22Rv1 (cell line): ENCODE measurements at regions not wholly inside any gene's neighbourhood (a gene's known extent, or its start where the extent isn't known, plus 50 kb on each side); places are given as distances from the start of the nearest gene placed in this dataset.

Experiments
- ZFX ChIP-seq: fragments of 450-650 bp; IDR thresholded peaks from 2 replicates; pipeline ENCODE4 v1.6.1; 2017; ENCODE audit warnings: antibody characterized with exemption, borderline replicate concordance
- TF ChIP-seq, protein P1 (sequence below): fragments of 450-650 bp; IDR thresholded peaks from 2 replicates; pipeline ENCODE4 v1.5.1; 2017; ENCODE audit warnings: mild to moderate bottlenecking

- TF ChIP-seq, protein P1, sequence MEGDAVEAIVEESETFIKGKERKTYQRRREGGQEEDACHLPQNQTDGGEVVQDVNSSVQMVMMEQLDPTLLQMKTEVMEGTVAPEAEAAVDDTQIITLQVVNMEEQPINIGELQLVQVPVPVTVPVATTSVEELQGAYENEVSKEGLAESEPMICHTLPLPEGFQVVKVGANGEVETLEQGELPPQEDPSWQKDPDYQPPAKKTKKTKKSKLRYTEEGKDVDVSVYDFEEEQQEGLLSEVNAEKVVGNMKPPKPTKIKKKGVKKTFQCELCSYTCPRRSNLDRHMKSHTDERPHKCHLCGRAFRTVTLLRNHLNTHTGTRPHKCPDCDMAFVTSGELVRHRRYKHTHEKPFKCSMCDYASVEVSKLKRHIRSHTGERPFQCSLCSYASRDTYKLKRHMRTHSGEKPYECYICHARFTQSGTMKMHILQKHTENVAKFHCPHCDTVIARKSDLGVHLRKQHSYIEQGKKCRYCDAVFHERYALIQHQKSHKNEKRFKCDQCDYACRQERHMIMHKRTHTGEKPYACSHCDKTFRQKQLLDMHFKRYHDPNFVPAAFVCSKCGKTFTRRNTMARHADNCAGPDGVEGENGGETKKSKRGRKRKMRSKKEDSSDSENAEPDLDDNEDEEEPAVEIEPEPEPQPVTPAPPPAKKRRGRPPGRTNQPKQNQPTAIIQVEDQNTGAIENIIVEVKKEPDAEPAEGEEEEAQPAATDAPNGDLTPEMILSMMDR, result no peak
- no peak for TF ChIP-seq ZFX
These were observed 406.9 kb downstream of the NR2F2 start for GRCh38 chr15:96737408-96737807.
